OCI-LY1 (cell line): ENCODE measurements at regions not wholly inside any gene's neighbourhood (a gene's known extent, or its start where the extent isn't known, plus 50 kb on each side); places are given as distances from the start of the nearest gene placed in this dataset.

Experiments
- CTCF ChIP-seq: fragments of 200-600 bp; sonication (generic), shearing (Covaris generic); IDR thresholded peaks from 2 replicates; pipeline ENCODE4 v1.5.1; 2017; ENCODE audit warnings: mild to moderate bottlenecking, antibody characterized with exemption, low read length, moderate library complexity, mixed read lengths
- EZH2 ChIP-seq: fragments of 200-600 bp; sonication (generic), shearing (Covaris generic); IDR thresholded peaks from 2 replicates; pipeline ENCODE4 v1.8.0; 2017; ENCODE audit warnings: borderline replicate concordance, mixed run types, mild to moderate bottlenecking, antibody characterized with exemption, low read length, moderate library complexity, mixed read lengths

- TF ChIP-seq CTCF = peak; percentile 9; the same call in 1 of the 2 replicates
- TF ChIP-seq EZH2 = no peak
Measured at GRCh38 chr4:66556651-66557278, 886.5 kb upstream of the EPHA5 start.
